Heart right ventricle (tissue), 16 donors: ENCODE measurements at regions not wholly inside any gene's neighbourhood (a gene's known extent, or its start where the extent isn't known, plus 50 kb on each side); places are given as distances from the start of the nearest gene placed in this dataset.

ENCODE experiments used
- ATAC-seq, 8 donors: fragments of 200-7000 bp; cut with Tn5 transposase; one replicate each; pipeline ENCODE4 v1.9.1; 2020; ENCODE audit warnings: mild to moderate bottlenecking in 8 of 8, moderate library complexity in 8 of 8, moderate number of reproducible peaks in 1 of 8
- DNase-seq, 2 donors: peaks; one replicate each; pipeline ENCODE4 v3.0.0-alpha.2; 2020
- H3K27ac ChIP-seq, 10 donors: fragments of 200-600 bp; sonication (generic) in 2 of 10; one replicate each; pipeline versions ENCODE4 v1.5.0 to v1.8.0; 2020 to 2022; ENCODE audit warnings: mild to moderate bottlenecking in 3 of 10
- H3K27me3 ChIP-seq, 7 donors: fragments of 200-600 bp; one replicate each; pipeline ENCODE4 v1.8.0; 2021 to 2022; ENCODE audit warnings: mild to moderate bottlenecking in 2 of 7
- H3K36me3 ChIP-seq, 9 donors: fragments of 200-600 bp; sonication (generic) in 1 of 9; one replicate each; pipeline versions ENCODE4 v1.5.0 to v1.8.0; 2020 to 2022; ENCODE audit warnings: mild to moderate bottlenecking in 2 of 9
- H3K4me1 ChIP-seq, 9 donors: fragments of 200-600 bp; sonication (generic) in 1 of 9; one replicate each; pipeline versions ENCODE4 v1.5.0 to v1.8.0; 2020 to 2022; ENCODE audit warnings: mild to moderate bottlenecking in 4 of 9
- H3K4me3 ChIP-seq, 10 donors: fragments of 200-600 bp; sonication (generic) in 2 of 10; one replicate each; pipeline versions ENCODE4 v1.5.0 to v1.8.0; 2020 to 2022; ENCODE audit warnings: mild to moderate bottlenecking in 7 of 10, moderate library complexity in 2 of 10
- H3K9me3 ChIP-seq, 11 donors: fragments of 200-600 bp in 10 of 11; sonication (generic) in 2 of 11; one replicate each; pipeline versions ENCODE4 v1.5.0 to v1.8.0; 2013 to 2022; ENCODE audit warnings: mild to moderate bottlenecking in 2 of 11, control low read depth in 1 of 11, moderate library complexity in 1 of 11
- WGBS, 2 donors: extraction: QIAGEN DNeasy Blood & Tissue Kit; methylation state at CpG; one replicate each; pipeline ENCODE4 v1.1.7; 2013; ENCODE audit warnings: inconsistent platforms in 1 of 2; 5-methylcytosine and 5-hydroxymethylcytosine counted together
- intact Hi-C, 10 donors: fragments of 100-400 bp; cut with DNase I; formaldehyde crosslinking; loops; one replicate each; pipeline versions ENCODE4 v1.11.1 to v1.14.2; 2022
- TF ChIP-seq, protein P1 (sequence below), 9 donors: fragments of 200-600 bp; sonication (generic) in 2 of 9; IDR thresholded peaks; one replicate each; pipeline versions ENCODE4 v1.5.0 to v1.8.0; 2021 to 2022; ENCODE audit warnings: antibody characterized with exemption in 9 of 9, mild to moderate bottlenecking in 5 of 9, moderate library complexity in 1 of 9
- donor health status: Arrhythmogenic right ventricular cardiomyopathy.
- donor health status: ischemic (EF 13 %, LVEDD 7.1; RV severe dilation, severe dysfunction).
- donor health status: healthy with polysubstance abuse.
- donor health status: DM: no; HTN: yes; CAD: no.
- donor health status: DM: no; HTN: no; CAD: no.
- donor health status: ischemic (EF 25% LVEDD 6.9; RV normal size, moderate dysfunction).
- donor health status: ischemic (EF 25% LVEDD 5.7; RV mildly dilated, moderate dysfunction).
- donor health status: healthy.
- donor health status: DM: yes; HTN: yes; CAD: no.
- donor health status: Ischemic cardiomyopathy.
- donor health status: ischemic (EF 35%, LVEDD 5.7; RV mildly dilated, moderate dysfunction).
- donor health status: nonischemic (EF 11% LVEDD 7.7; RV severe dilation, severe dysfunction).
- donor health status: DM: yes; HTN: yes; CAD: no.
- donor health status: PGD.
- donor health status: ischemic (EF 29% LVEDD 5.4; RV normal size, mild dysfunction).
- donor health status: nonischemic (EF 23%, LVEDD 6.1; RV moderate dilation, normal function).

DNA sequence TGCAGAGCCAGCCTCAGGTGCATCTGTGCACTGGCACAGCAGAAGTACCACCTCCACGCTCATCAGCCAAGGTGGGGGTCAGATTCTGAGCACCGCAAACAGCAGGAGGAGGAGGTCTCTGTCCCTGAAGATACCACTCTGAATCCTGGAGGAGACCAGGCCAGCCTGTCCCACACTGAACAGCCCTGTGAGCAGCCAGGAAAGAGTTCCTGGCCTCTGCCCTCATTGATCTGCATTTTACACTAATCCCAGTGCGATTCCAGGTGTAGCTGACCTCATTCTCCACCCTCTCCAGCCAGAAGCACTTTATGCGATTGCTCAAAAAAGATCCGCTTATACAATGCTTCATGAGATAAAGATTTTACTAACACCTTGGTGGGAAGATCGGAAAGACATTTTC lies 99.1 kb upstream of the CACUL1 start:
- TF ChIP-seq, protein P1, sequence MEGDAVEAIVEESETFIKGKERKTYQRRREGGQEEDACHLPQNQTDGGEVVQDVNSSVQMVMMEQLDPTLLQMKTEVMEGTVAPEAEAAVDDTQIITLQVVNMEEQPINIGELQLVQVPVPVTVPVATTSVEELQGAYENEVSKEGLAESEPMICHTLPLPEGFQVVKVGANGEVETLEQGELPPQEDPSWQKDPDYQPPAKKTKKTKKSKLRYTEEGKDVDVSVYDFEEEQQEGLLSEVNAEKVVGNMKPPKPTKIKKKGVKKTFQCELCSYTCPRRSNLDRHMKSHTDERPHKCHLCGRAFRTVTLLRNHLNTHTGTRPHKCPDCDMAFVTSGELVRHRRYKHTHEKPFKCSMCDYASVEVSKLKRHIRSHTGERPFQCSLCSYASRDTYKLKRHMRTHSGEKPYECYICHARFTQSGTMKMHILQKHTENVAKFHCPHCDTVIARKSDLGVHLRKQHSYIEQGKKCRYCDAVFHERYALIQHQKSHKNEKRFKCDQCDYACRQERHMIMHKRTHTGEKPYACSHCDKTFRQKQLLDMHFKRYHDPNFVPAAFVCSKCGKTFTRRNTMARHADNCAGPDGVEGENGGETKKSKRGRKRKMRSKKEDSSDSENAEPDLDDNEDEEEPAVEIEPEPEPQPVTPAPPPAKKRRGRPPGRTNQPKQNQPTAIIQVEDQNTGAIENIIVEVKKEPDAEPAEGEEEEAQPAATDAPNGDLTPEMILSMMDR (IDR thresholded peaks at IDR 0.05) = no peak
- DNase-seq = no peak
- ATAC-seq = no peak
- WGBS, 2 donors = 77 to 93% methylated on average over 6 of the region's 6 CpGs
- H3K4me3 ChIP-seq = no peak overlapping the region
- no peaks in the 10 kb centered on the region for H3K36me3 ChIP-seq
- H3K9me3 ChIP-seq = peaks cover 0 to 9% (median 0%) of the 10 kb centered on the region in 11 donors
- no peak overlapping the region for H3K27ac ChIP-seq
- H3K4me1 ChIP-seq = peaks cover 0 to 14% (median 0%) of the 10 kb centered on the region in 9 donors
- no peaks in the 10 kb centered on the region for H3K27me3 ChIP-seq
- intact Hi-C loops = no loop called here

DNA sequence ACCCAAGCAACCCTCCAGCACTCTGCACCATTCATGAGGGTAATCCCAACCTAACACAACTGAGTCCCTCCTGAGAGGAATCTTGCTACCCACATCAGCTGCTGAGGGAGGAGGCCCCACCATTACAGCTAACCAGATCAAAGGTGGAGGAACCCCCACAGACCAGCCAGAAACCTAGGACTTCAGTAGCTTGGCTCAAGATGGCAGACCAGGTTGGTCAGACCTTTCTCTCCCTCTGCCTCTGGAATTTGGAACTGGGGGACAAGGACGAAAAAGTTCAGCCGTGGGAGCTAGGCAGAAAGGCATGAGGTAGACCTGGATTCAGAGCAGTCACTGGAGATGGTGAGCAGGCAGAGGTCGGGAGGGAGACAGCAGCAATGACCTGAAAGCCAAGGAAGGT lies 101.3 kb upstream of the CACUL1 start:
- intact Hi-C loops = no loop called here
- 87 to 92% methylated on average over 3 of the region's 3 CpGs for WGBS, 2 donors
- H3K4me3 ChIP-seq = no peak overlapping the region
- H3K9me3 ChIP-seq = peaks cover 0 to 12% (median 0%) of the 10 kb centered on the region in 11 donors
- no peaks in the 10 kb centered on the region for H3K36me3 ChIP-seq
- peaks cover 0 to 14% (median 0%) of the 10 kb centered on the region in 9 donors for H3K4me1 ChIP-seq
- H3K27me3 ChIP-seq = no peaks in the 10 kb centered on the region
- no peak overlapping the region for H3K27ac ChIP-seq
- TF ChIP-seq, protein P1 (IDR thresholded peaks at IDR 0.05) = no peak
- ATAC-seq (no peak), DNase-seq (no peak)

DNA sequence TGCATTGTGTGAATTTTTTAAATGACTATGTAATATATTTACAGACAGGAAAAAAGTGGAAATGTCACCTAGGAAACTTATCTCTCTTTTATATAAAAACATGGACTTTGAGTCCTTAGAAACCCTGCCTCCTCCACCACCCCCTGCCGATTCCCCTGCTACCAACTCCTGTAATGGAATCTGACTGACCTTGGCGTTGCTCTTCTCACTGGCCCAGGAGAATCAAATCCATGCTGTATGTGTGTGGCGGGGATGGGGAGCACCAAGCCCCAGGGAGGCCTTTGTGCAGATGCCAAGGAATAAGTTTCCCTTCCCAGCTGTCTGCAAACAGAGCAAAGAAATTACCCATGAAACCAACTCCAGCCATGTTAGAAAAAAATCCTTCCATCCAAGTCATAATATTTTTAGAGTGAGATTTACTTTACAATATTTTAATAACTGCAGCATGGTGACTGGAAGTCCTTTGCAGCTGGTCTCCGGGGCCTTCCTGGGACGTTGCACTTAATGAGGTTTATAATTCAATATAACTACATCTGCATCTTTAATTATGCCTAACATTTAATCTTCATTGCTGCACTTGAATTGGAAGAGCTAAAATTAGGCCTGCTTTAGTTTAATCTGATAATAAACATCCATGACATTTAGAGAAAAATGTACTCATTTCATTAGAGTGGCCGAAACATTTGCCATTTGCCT lies 111.4 kb upstream of the CACUL1 start:
- no peaks in the 10 kb centered on the region for H3K27me3 ChIP-seq
- TF ChIP-seq, protein P1 (IDR thresholded peaks at IDR 0.05) = no peak
- WGBS, 2 donors = 51 to 57% methylated on average over 6 of the region's 6 CpGs
- ATAC-seq (no peak), DNase-seq (no peak)
- peaks cover 6 to 22% (median 11%) of the 10 kb centered on the region in 9 donors for H3K4me1 ChIP-seq
- H3K36me3 ChIP-seq = no peaks in the 10 kb centered on the region
- peaks cover 0 to 15% (median 0%) of the 10 kb centered on the region in 11 donors for H3K9me3 ChIP-seq
- no peak overlapping the region for H3K27ac ChIP-seq
- intact Hi-C loops = no loop called here
- H3K4me3 ChIP-seq = no peak overlapping the region

DNA sequence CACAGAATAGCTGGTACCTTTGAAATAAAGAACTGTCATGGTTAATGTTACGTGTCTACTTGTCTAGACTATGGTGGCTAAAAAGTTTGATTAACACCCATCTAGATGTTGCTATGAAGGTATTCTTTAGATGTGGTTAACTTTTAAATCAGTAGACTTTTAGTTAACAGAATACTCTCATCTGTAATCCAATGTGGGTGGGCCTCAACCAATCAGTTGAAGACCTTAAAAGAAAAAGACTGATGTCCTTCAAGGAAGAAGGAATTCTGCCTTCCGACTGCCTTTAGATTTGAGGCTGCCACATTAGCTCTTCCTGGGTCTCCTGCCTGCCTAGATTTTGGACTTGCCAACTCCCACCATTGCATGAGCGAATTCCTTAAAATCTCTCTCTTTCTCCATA lies 113.0 kb upstream of the CACUL1 start:
- WGBS, 2 donors = 95 to 96% methylated on average over 3 of the region's 3 CpGs
- H3K9me3 ChIP-seq = peaks cover 0 to 9% (median 0%) of the 10 kb centered on the region in 11 donors
- intact Hi-C loops = no loop called here
- no peaks in the 10 kb centered on the region for H3K36me3 ChIP-seq
- no peak for DNase-seq
- TF ChIP-seq, protein P1 (IDR thresholded peaks at IDR 0.05) = no peak
- no peak overlapping the region for H3K4me3 ChIP-seq
- ATAC-seq = no peak
- H3K27me3 ChIP-seq = no peaks in the 10 kb centered on the region
- H3K4me1 ChIP-seq = peaks cover 6 to 27% (median 17%) of the 10 kb centered on the region in 9 donors
- H3K27ac ChIP-seq = no peak overlapping the region
